Endothelial cell of umbilical vein (primary cell): ENCODE measurements at regions not wholly inside any gene's neighbourhood (a gene's known extent, or its start where the extent isn't known, plus 50 kb on each side); places are given as distances from the start of the nearest gene placed in this dataset.

Experiments used
- EZH2 ChIP-seq: IDR thresholded peaks from 2 replicates; pipeline ENCODE4 v1.6.1; 2012; ENCODE audit warnings: borderline replicate concordance, low read depth, mild to moderate bottlenecking, moderate library complexity, low read length, inconsistent platforms; ENCODE audit not compliant: severe bottlenecking
- GATA2 ChIP-seq: IDR thresholded peaks from 2 replicates; pipeline ENCODE4 v1.7.0; 2011; ENCODE audit warnings: low read depth, mild to moderate bottlenecking, moderate library complexity, mixed read lengths, low read length; ENCODE audit not compliant: insufficient read length, insufficient read depth
- JUN ChIP-seq: IDR thresholded peaks from 2 replicates; pipeline ENCODE4 v1.6.1; 2011; ENCODE audit warnings: borderline replicate concordance, low read depth; ENCODE audit not compliant: insufficient read length, insufficient read depth
- MYC ChIP-seq: IDR thresholded peaks from one replicate; pipeline ENCODE4 v1.6.1; 2011; ENCODE audit warnings: mild to moderate bottlenecking, low read depth, low read length
- POLR2A ChIP-seq: IDR thresholded peaks from 2 replicates; pipeline ENCODE4 v1.6.1; 2012; ENCODE audit warnings: low read depth, mild to moderate bottlenecking, control low read depth, low read length
- POLR2AphosphoS5 ChIP-seq: IDR thresholded peaks from 2 replicates; pipeline ENCODE4 v1.6.1; 2012; ENCODE audit warnings: low read depth, mild to moderate bottlenecking, control low read depth, low read length, moderate library complexity; ENCODE audit not compliant: insufficient read depth
- TF ChIP-seq, protein P1 (sequence below), 2 donors: IDR thresholded peaks; 1 replicate in 1 of 2; 2 replicates in 1 of 2; pipeline ENCODE4 v1.5.1; 2011; ENCODE audit warnings: low read length in 2 of 2, mild to moderate bottlenecking in 2 of 2, moderate library complexity in 2 of 2, control low read depth in 1 of 2, inconsistent platforms in 1 of 2, low read depth in 1 of 2; ENCODE audit not compliant: insufficient read depth in 1 of 2; ENCODE audit errors: extremely low read depth in 1 of 2
- TF ChIP-seq, protein P2 (sequence below): IDR thresholded peaks from 2 replicates; pipeline ENCODE4 v1.6.1; 2011; ENCODE audit not compliant: insufficient read depth, insufficient read length

DNA sequence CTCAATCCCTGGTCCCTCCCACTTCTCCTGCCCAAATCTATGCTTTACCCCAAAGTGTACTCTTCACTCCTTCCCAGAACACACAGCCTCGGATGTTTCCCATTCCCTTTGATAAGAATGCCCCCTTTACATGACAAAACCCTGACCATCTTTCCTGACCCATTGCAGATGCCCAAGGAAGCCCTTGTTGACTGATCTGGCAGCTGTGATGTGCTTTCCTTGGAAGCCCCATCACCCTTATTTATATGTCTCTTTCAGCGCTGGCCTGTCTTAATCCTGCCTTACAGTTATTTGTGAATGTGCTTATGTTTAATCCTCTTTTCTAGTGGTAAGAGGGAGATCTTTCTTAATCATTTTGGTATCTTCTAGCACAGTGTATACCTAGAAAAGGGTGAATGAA, 523.1 kb downstream of the CD83 start:
- TF ChIP-seq, protein P1, sequence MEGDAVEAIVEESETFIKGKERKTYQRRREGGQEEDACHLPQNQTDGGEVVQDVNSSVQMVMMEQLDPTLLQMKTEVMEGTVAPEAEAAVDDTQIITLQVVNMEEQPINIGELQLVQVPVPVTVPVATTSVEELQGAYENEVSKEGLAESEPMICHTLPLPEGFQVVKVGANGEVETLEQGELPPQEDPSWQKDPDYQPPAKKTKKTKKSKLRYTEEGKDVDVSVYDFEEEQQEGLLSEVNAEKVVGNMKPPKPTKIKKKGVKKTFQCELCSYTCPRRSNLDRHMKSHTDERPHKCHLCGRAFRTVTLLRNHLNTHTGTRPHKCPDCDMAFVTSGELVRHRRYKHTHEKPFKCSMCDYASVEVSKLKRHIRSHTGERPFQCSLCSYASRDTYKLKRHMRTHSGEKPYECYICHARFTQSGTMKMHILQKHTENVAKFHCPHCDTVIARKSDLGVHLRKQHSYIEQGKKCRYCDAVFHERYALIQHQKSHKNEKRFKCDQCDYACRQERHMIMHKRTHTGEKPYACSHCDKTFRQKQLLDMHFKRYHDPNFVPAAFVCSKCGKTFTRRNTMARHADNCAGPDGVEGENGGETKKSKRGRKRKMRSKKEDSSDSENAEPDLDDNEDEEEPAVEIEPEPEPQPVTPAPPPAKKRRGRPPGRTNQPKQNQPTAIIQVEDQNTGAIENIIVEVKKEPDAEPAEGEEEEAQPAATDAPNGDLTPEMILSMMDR (IDR thresholded peaks at IDR 0.05; ENCODE audit: extremely low read depth in 1 of 2, insufficient read depth in 1 of 2, low read depth in 1 of 2, low read length in 2 of 2), result no peak
- TF ChIP-seq POLR2AphosphoS5 (no peak), POLR2A (no peak), MYC (no peak), EZH2 (no peak), GATA2 (no peak), JUN (no peak)
- TF ChIP-seq, protein P2, sequence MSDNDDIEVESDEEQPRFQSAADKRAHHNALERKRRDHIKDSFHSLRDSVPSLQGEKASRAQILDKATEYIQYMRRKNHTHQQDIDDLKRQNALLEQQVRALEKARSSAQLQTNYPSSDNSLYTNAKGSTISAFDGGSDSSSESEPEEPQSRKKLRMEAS, result no peak
